Activated CD8-positive, alpha-beta memory T cell treated with anti-CD3 and anti-CD28 coated beads for 4 hours (primary cell): ENCODE measurements at regions not wholly inside any gene's neighbourhood (a gene's known extent, or its start where the extent isn't known, plus 50 kb on each side); places are given as distances from the start of the nearest gene placed in this dataset.

Source experiments
- DNase-seq, 2 donors: peaks; one replicate each; pipeline ENCODE4 v3.0.0-alpha.2; 2020; ENCODE audit warnings: low read depth in 2 of 2

DNA sequence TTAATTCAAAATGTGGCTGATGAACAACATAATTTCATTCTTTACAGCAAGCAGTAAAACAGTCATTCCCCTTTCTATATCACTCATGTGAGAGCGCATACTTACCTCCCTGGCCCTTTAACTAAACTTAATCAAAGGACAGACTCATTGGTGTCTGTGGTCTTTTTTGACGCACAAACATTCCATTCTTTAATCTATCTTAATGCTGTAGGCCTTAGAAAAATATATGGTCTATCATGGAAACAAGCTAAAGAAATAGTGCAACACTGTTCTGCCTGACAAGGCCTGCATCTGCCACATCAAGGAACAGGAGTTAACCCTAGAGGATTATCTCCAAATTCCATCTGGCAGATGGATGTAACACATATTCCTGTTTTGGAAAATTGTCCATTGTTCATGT lies 878.1 kb downstream of the NLGN4Y start:
- DNase-seq: no peak

DNA sequence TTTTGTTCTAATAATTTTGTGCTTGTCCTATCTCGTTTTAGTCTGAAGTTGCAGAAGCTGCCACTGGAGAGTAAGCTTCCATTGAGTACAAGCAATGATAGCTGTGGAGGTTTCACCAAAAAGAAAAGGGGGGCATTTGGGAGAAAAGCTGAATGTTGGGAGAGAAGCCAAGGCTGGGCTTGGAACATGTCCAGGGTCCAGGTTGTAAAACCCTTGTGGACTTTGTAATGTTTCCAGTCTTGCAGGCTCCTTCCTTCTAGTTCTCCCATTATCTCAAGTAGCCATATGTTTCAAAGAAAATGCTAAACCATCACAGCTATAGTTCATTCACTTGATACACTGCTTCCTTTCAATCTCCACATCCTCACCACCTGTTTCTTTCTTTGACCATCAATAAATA lies 880.2 kb downstream of the NLGN4Y start:
- no peak for DNase-seq

DNA sequence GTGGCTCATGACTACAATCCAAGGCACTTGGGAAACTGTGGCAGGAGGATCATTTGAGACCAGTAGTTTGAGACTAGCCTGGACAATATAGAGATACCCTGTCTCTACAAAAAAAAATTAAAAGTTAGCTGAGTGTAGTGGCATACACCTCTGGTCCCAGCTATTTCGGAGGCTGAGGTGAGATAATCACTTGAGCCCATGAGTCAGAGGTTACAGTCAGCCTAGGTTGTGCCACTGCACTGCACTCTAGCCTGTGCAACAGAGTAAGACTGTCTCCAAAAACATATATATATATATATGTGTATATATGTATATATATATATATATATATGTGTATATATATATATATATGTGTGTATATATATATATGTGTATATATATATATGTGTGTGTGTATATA lies 890.8 kb downstream of the NLGN4Y start:
- DNase-seq: no peak

GRCh38 chrY:15418613-15419012 lies 894.3 kb downstream of the NLGN4Y start:
- DNase-seq: no peak

- no peak for DNase-seq
These were observed 900.4 kb downstream of the NLGN4Y start for GRCh38 chrY:15424665-15425132.

DNA sequence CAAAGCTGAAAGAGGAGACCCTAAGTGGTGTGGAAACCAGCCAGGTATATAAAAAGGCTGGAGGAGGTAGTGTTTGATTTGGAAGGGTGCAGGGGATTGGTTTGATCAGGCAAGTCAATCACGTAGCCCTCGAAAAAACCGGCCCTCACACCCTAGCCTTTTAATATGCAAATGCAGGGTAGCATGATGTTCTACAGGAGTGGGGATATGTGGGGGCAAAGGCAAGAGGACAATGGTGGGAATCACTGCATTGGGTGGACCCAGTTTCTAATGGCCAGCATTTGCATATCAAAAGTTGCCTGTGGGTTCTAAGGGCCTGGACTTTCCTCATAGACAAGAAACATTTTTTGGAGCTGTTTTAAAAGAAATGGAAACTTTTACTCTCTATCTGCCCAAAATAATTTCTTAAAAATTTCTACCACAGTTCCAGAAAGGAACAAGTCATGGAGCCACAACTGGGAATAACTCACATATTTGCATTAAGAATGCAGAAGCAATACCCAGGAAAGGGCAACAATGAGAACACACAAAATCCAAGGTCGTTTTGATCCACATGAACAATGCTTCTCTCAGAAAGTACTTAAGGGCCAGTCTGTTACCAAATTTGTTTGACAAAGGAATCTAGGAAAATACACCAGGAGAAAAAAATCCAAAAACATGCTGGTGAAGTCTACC lies 915.8 kb downstream of the NLGN4Y start:
- DNase-seq: no peak

DNA sequence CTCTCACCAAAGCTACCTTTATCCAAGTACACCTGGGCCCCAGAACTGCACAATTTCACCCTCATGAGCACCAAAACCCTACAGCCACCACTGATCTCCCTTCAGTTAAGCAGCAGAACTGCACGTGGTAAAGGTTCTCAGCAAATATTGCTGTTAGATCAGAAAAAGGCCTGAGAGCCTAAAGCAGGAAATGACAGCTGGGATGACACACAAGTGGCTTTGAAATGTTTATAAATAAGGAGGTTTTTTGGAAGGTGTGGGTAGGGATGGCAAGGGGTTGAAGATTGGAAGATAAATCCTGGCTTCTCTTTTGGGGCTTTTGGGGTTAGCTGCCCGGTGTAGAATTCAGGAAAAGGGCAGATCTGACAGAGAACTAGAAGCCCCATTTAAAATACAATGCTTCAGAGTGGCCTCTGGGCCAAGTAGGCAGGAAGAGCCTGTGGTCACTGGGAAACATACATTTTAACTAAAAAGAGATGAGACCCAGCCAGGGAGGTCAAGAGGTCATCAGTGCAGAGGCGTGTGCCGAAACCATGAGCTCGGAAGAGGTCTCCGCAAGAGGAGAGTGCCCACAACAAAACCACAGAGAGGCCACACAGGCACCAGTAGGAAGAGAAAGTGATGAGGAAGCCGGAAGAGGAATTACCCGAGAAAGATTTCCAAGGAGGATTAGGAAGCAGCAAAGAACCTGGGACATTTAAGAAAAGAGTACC lies 916.5 kb downstream of the NLGN4Y start:
- DNase-seq: no peak

- DNase-seq: no peak
These were observed 917.5 kb downstream of the NLGN4Y start for GRCh38 chrY:15441878-15442277.

DNA sequence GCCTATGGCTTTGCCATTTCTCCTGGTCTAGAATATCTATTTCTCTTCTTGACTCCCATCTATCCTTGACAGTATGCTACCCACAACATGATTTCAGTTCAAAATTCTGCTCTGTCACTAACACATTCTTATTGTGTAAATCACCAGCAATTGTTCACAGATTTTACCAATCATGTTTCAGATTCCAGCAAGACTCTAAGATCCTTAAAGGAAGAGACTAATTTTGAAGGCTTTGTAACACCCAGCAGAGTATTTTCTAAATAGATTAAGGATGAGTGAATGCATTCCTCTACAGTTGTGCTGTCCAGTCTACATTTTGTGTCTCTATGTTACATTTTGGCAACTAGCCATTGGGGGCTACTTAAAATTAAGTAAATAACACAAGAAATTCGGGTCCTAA lies 921.5 kb downstream of the NLGN4Y start:
- no peak for DNase-seq

- DNase-seq: no peak
These were observed 922.5 kb downstream of the NLGN4Y start for GRCh38 chrY:15446861-15447260.

- DNase-seq: no peak
These were observed 923.6 kb downstream of the NLGN4Y start for GRCh38 chrY:15447959-15448358.

DNA sequence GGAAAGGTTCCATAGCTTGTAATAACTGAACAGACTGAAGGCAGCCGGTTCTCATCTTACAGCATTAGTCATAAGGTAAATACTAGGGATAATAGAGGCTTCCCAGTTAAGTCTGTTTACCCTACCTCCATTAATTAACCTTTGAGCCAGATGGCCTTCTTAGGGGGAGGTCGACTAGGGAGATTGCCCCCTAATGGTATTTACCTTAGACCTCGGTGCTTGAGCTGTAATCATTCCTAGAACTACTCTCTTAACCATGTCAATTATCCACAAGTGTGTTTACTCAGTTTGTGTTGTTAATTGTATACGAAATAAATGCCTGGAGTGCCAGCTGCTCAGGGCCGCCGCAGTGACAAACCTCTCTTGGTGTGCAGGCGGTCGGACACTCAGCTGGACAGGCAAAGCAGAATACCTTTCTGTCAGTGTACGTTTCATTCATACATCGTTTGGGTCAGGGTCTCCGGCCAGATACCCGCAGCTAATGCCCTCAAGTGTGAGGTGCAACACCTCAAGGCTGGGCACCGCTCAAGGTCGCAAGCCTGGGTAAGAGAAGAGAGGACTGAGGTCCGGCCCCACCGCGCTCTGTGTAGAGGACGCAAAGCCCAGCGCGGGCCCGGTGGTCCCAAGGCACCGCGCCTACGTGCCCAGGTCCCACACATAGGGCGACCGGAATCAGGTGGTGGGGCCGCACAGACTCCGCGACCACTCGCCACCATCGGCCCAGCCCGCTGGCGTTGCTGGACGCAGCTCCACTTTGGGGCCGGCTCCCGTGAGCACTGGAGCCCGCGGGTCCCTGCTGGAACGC lies 931.0 kb downstream of the NLGN4Y start:
- no peak for DNase-seq

GRCh38 chrY:15455980-15456469 lies 931.7 kb downstream of the NLGN4Y start:
- DNase-seq: peak in 1 of 2 donors; percentile 44

- no peak for DNase-seq
These were observed 932.2 kb downstream of the NLGN4Y start for GRCh38 chrY:15456491-15456890.

DNA sequence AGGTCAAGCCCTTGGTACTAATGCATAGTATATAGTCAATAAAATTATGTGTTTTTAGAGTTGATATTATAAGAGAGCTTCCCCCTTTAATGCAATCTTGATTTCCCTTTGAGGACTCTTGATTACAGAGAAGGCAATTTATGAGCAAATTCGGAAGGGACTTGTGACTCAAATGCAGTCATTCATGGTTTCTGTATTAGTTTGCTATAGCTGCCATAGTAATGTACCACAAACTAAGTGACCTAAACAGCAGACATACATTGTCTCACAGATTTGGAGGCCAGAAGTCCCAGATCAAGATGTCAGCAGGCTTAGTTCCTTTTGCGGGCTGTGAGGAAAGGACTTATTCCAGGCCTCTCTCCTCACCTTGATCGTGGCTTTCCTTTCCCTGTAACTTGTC lies 933.4 kb downstream of the NLGN4Y start:
- no peak for DNase-seq

DNA sequence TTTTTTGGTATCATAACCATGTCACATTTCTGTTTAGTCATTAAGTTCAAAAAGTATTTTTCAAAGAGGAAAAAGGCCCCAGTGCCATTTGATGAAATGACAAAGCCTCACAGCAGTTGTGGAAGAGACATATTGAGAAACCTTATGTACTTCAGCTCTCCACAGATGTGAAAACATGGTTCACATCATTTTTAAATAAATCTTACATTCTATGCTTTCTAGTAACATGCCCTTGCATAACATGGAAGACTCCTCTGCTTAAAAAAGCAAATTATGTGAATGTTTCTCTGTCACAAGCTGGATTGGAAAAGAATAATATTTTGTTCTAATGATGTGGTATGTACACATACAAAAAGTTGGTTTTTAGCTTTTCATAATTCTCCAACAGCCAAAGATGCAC lies 934.1 kb downstream of the NLGN4Y start:
- DNase-seq: no peak

DNA sequence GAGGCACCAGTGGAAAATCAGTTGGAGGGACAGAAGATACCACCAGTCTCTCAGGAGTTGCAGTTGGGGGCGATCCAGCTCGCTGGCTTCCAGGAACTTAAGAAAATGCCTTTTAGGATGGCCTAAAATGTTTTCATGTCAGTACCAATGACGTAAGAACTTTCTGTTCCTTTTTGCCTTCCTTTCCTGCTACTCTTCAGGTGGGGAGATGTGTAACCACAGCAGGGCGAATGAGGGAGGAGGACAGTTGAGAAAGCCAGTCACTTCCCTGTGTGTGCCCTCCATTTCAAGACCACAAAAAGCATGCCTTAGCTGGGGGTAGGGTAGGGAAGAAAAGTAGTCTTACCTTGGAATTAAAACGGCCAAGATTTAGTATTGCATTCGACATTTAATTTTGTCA lies 941.6 kb downstream of the NLGN4Y start:
- no peak for DNase-seq

DNA sequence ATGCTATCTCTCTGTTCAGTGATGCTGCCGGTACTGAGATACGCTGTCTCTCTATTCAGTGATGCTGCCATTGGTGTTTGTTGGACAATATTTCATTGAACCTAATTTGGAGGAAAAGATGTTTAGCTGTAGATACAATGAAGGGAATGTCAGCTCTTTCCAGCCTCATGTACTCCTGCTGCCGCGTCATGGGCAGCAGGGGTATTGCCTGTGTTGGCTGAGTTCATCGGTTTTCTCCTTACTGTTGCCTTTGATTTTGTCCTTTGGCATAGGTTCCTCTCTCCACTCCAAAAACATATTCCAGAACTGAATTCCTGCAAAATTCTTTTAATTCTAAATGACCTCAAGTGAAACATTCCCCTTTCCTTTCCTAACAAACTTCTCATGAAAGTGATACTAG lies 942.6 kb downstream of the NLGN4Y start:
- DNase-seq: no peak

DNA sequence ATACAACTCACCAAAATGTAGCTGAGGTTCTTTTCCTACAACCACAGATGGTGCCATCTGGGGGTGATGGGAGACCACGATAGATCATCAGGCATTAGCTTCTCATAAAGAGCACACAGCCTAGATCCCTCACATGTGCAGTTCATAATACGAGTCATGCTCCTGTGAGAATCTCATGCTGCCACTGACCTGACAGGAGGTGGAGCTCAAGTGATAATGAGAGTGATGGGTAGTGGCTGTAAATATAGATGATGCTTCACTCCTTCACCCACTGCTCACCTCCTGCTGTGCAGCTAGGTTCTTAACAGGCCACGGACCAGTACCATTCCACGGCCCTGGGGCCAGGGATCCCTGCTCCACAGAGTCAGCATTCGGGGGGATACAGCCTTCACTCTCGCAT lies 943.8 kb downstream of the NLGN4Y start:
- DNase-seq: no peak

DNA sequence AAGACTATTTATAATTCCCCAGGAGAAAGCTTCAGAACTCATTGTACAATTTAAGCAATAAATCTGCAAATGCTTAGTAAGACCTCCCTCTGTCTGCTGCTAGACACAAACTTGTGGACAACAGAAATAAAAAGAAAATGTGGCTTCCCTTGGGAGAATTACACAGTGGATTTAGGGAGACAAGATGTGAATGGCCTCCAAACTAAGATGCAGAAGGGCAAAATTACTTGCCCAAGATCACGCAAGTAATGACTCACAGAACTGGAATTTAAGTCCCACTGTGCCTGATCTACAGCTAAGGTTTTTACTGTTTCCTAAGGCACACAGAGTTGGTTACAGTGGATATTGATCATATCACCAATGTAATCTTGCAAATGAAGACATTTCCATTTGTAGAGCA lies 947.0 kb downstream of the NLGN4Y start:
- no peak for DNase-seq

- no peak for DNase-seq
These were observed 954.1 kb downstream of the NLGN4Y start for GRCh38 chrY:15478348-15478963.

DNA sequence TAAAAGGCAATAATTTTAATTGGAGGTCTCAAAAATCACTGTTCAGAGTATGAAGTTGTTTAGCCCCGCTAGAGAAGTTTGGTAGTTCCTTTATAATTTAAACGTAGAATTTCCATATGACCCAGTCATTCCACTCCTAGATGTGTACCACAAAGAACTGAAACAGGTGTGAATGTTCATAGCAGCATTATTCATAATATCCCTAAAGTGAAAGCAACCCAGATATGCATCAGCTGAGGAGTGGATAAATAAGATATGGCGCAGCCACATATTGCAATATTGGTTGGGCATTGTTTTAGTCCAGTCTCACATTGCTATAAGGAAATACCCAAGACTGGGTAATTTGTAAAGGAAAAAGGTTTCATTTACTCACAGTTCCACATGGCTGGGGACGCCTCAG lies 976.2 kb downstream of the NLGN4Y start:
- no peak for DNase-seq
